Adrenal gland (tissue), 5 donors: ENCODE measurements at regions not wholly inside any gene's neighbourhood (a gene's known extent, or its start where the extent isn't known, plus 50 kb on each side); places are given as distances from the start of the nearest gene placed in this dataset.

Experiments used
- CTCF ChIP-seq, 6 experiments: fragments of 450-650 bp in 4 of 6; fragments of 200-600 bp in 2 of 6; sonication (generic) in 1 of 6; IDR thresholded peaks; 1 replicate in 5 of 6; 2 replicates in 1 of 6; pipeline versions ENCODE4 v1.5.1 to v1.8.0; 2016 to 2021; ENCODE audit warnings: antibody characterized with exemption in 6 of 6, mild to moderate bottlenecking in 2 of 6, moderate library complexity in 1 of 6
- POLR2A ChIP-seq, 2 donors: fragments of 450-650 bp; IDR thresholded peaks; one replicate each; pipeline ENCODE4 v1.6.1; 2017; ENCODE audit warnings: antibody characterized with exemption in 2 of 2, mild to moderate bottlenecking in 2 of 2, moderate library complexity in 1 of 2
- donor health status: DM: no; HTN: no; CAD: no.

- TF ChIP-seq CTCF (IDR thresholded peaks at IDR 0.05) (no peak), POLR2A (IDR thresholded peaks at IDR 0.05) (no peak)
Measured at GRCh38 chr5:12323637-12324229, 419.5 kb upstream of the CTNND2 start.
